ENCODE measurements at regions not wholly inside any gene's neighbourhood (a gene's known extent, or its start where the extent isn't known, plus 50 kb on each side); places are given as distances from the start of the nearest gene placed in this dataset.

DNA sequence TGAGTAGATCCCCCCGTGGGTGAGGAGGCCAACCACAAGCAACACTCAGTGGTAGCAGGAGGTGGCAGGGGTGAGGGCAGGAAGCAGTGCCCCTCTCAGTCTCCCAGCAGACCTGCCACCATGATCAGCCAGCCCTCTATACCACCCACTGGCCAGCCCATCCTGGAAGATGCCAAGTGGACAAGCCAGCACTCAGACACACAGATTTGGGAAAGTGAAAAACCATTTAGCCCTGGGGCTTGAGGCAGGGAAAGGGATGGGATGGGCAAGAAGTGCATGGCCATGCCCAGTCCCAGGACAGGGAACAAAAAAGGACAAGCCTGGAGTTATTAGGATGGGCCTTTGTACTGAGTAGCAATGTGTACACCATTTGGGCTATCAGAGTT is 76.9 kb downstream of the HFE start:
- TF ChIP-seq SIN3A (IDR thresholded peaks at IDR 0.05; ENCODE audit: borderline replicate concordance, insufficient read depth, low read depth, low read length), result no peak
- TF ChIP-seq, protein P1, sequence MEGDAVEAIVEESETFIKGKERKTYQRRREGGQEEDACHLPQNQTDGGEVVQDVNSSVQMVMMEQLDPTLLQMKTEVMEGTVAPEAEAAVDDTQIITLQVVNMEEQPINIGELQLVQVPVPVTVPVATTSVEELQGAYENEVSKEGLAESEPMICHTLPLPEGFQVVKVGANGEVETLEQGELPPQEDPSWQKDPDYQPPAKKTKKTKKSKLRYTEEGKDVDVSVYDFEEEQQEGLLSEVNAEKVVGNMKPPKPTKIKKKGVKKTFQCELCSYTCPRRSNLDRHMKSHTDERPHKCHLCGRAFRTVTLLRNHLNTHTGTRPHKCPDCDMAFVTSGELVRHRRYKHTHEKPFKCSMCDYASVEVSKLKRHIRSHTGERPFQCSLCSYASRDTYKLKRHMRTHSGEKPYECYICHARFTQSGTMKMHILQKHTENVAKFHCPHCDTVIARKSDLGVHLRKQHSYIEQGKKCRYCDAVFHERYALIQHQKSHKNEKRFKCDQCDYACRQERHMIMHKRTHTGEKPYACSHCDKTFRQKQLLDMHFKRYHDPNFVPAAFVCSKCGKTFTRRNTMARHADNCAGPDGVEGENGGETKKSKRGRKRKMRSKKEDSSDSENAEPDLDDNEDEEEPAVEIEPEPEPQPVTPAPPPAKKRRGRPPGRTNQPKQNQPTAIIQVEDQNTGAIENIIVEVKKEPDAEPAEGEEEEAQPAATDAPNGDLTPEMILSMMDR (IDR thresholded peaks at IDR 0.05), result no peak
